ENCODE measurements at regions not wholly inside any gene's neighbourhood (a gene's known extent, or its start where the extent isn't known, plus 50 kb on each side); places are given as distances from the start of the nearest gene placed in this dataset.
"Not testable (repeated sequence)": the region's sequence is repeated elsewhere in the genome, so short reads cannot be mapped to it uniquely, and the experiment has no call there.

DNA sequence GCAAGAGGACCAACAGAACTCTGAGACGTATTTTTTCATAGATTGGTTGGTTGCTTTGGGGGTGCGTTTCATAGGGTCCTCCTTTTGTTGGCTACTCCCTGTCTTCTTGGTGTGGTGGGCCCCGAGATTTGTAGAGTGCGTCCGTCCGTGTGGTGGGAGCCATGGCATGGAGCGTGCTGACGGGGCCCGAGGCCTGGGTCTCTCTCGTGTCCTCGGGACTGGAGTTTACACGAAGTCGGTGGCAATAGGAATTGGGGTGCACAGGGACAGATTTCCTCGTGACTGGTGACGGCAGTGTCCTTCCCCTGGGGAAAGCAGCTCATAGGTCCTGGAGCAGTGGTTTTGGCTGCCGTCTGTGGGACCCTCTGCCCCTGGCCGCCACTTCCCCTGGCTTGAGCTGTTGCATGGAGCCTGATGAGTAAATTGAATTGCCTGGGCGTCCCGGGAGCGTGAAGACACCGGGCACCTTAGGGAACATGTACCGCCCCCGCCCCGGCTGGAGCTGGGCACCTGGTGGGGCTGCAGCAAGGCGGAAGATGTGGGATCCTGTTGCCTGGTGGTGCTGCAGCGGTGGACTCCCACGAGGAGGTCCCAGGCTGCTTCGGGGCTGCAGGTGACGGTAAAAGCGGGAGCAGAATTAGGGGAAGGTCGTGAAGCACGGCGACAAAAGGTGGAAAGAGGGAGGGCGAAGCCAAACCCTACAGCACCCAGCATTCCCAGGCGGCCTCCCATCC is 153.7 kb upstream of the ALG10B start:
- ATAC-seq (no peak), DNase-seq (peak in 1 of 4 donors; percentile 66)
- Histone ChIP-seq H3K4me1 (no peaks in the 10 kb centered on the region), H3K27me3 (no peaks in the 10 kb centered on the region), H3K36me3 (no peaks in the 10 kb centered on the region), H3K4me3 (no peak overlapping the region), H3K27ac (no peak overlapping the region), H3K9me3 (peaks cover 0 to 36% of the 10 kb centered on the region in 2 donors)
- TF ChIP-seq, protein P1, sequence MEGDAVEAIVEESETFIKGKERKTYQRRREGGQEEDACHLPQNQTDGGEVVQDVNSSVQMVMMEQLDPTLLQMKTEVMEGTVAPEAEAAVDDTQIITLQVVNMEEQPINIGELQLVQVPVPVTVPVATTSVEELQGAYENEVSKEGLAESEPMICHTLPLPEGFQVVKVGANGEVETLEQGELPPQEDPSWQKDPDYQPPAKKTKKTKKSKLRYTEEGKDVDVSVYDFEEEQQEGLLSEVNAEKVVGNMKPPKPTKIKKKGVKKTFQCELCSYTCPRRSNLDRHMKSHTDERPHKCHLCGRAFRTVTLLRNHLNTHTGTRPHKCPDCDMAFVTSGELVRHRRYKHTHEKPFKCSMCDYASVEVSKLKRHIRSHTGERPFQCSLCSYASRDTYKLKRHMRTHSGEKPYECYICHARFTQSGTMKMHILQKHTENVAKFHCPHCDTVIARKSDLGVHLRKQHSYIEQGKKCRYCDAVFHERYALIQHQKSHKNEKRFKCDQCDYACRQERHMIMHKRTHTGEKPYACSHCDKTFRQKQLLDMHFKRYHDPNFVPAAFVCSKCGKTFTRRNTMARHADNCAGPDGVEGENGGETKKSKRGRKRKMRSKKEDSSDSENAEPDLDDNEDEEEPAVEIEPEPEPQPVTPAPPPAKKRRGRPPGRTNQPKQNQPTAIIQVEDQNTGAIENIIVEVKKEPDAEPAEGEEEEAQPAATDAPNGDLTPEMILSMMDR (IDR thresholded peaks at IDR 0.05): no peak
- intact Hi-C loops (cut with DNase I): no loop called here

DNA sequence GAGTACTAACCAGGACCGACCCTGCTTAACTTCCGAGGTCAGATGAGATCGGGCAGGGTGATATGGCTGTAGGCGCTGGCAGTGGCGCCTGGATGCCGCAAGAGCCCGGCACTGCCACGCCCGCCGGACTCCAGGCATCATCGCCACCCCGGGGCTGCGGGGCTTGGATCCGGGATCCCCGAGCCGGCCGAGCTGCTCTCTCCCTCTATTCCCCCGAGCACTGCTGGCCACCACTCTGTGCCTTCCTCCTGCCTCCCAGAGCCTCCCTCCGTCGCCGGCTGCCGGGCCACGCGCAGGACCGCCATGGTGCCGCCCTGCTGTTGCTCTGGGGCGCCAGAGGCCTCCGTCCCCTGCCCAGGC is 153.2 kb upstream of the ALG10B start:
- no peaks in the 10 kb centered on the region for H3K4me1 ChIP-seq
- no peak overlapping the region for H3K4me3 ChIP-seq
- TF ChIP-seq, protein P1 (IDR thresholded peaks at IDR 0.05): no peak
- H3K27me3 ChIP-seq: no peaks in the 10 kb centered on the region
- H3K9me3 ChIP-seq: peaks cover 0 to 32% of the 10 kb centered on the region in 2 donors
- intact Hi-C loops (cut with DNase I): no loop called here
- no peak overlapping the region for H3K27ac ChIP-seq
- ATAC-seq: no peak
- H3K36me3 ChIP-seq: no peaks in the 10 kb centered on the region
- DNase-seq: peak in 1 of 4 donors; percentile 78

- intact Hi-C loops (cut with DNase I): no loop called here
- Histone ChIP-seq H3K9me3 (peaks cover 0 to 17% of the 10 kb centered on the region in 2 donors), H3K27ac (no peak overlapping the region), H3K27me3 (no peaks in the 10 kb centered on the region), H3K36me3 (no peaks in the 10 kb centered on the region), H3K4me1 (no peaks in the 10 kb centered on the region), H3K4me3 (no peak overlapping the region)
- DNase-seq (no peak), ATAC-seq (no peak)
- TF ChIP-seq, protein P1 (IDR thresholded peaks at IDR 0.05): no peak
Observed at GRCh38 chr12:38166225-38166624, 150.3 kb upstream of the ALG10B start.

DNA sequence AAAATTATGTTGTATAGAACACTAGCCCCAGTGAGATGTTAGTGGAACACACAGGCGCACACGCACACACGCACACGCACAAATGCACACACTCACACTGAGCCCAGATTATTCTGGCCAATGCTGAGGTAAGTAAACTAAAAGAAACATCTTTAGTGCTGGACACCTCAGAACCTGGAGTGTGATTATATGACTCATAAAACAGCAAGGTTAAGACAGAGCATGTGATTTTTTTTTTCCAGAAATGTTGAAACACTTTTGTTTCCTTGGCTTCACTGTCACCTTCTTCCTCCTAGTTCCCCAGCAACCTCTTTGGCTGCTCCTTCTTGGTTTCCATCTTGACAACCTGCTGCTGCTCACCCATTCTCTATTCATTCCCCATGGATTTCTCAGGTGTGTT is 141.0 kb upstream of the ALG10B start:
- intact Hi-C loops (cut with DNase I): no loop called here
- no peak for ATAC-seq
- DNase-seq: no peak
- H3K9me3 ChIP-seq: peaks cover 0 to 3% of the 10 kb centered on the region in 2 donors
- no peak overlapping the region for H3K27ac ChIP-seq
- no peak overlapping the region for H3K4me3 ChIP-seq
- H3K4me1 ChIP-seq: no peaks in the 10 kb centered on the region
- TF ChIP-seq, protein P1 (IDR thresholded peaks at IDR 0.05): no peak
- H3K27me3 ChIP-seq: no peaks in the 10 kb centered on the region
- no peaks in the 10 kb centered on the region for H3K36me3 ChIP-seq

GRCh38 chr12:38183617-38184016 is 133.0 kb upstream of the ALG10B start:
- H3K9me3 ChIP-seq; H3K4me3 ChIP-seq; H3K36me3 ChIP-seq; intact Hi-C loops (cut with DNase I); H3K27me3 ChIP-seq; H3K4me1 ChIP-seq; H3K27ac ChIP-seq: not testable (repeated sequence)
- DNase-seq: peak in 1 of 4 donors; percentile 71
- ATAC-seq: peak; percentile 82

- DNase-seq; H3K36me3 ChIP-seq; H3K4me3 ChIP-seq; H3K27ac ChIP-seq; ATAC-seq; H3K27me3 ChIP-seq; H3K4me1 ChIP-seq; intact Hi-C loops (cut with DNase I): not testable (repeated sequence)
- peaks cover 0 to 11% of the 10 kb centered on the region in 2 donors for H3K9me3 ChIP-seq
Observed at GRCh38 chr12:38197286-38197685, 119.3 kb upstream of the ALG10B start.

All from left lung (tissue), 4 donors.